Esophagus squamous epithelium (tissue), 5 donors: ENCODE measurements at regions not wholly inside any gene's neighbourhood (a gene's known extent, or its start where the extent isn't known, plus 50 kb on each side); places are given as distances from the start of the nearest gene placed in this dataset.

Source experiments
- DNase-seq: peaks from one replicate; lab custom pipeline; 2025; lab: John Stamatoyannopoulos, UW
- H3K27ac ChIP-seq, 4 donors: fragments of 200-600 bp; sonication (generic); one replicate each; pipeline ENCODE4 v1.5.1; 2016 to 2019; ENCODE audit warnings: mild to moderate bottlenecking in 1 of 4
- H3K27me3 ChIP-seq, 4 donors: fragments of 200-600 bp; sonication (generic); 1 replicate in 3 of 4; 2 replicates in 1 of 4; pipeline versions ENCODE4 v1.5.1 to v1.6.0; 2017 to 2021; ENCODE audit warnings: antibody characterized with exemption in 1 of 4
- H3K36me3 ChIP-seq, 3 donors: fragments of 200-600 bp; sonication (generic); one replicate each; pipeline ENCODE4 v1.5.1; 2016 to 2019
- H3K4me1 ChIP-seq, 3 donors: fragments of 200-600 bp; sonication (generic); one replicate each; pipeline ENCODE4 v1.5.1; 2017 to 2019
- H3K4me3 ChIP-seq, 4 donors: fragments of 200-600 bp; sonication (generic); 1 replicate in 3 of 4; 2 replicates in 1 of 4; pipeline ENCODE4 v1.5.1; 2016 to 2019; ENCODE audit warnings: mild to moderate bottlenecking in 2 of 4, moderate library complexity in 1 of 4
- H3K9me3 ChIP-seq, 3 donors: fragments of 200-600 bp; sonication (generic); one replicate each; pipeline ENCODE4 v1.5.1; 2016 to 2019
- CTCF ChIP-seq, 6 experiments: fragments of 450-650 bp in 4 of 6; fragments of 200-600 bp in 2 of 6; sonication (generic) in 2 of 6; IDR thresholded peaks; one replicate each; pipeline ENCODE4 v1.5.1; 2016 to 2019; ENCODE audit warnings: antibody characterized with exemption in 6 of 6, mild to moderate bottlenecking in 4 of 6, moderate library complexity in 4 of 6
- POLR2A ChIP-seq, 4 donors: fragments of 450-650 bp; IDR thresholded peaks; one replicate each; pipeline ENCODE4 v1.6.1; 2017; ENCODE audit warnings: antibody characterized with exemption in 4 of 4, mild to moderate bottlenecking in 4 of 4, moderate library complexity in 3 of 4
- WGBS, 2 donors: methylation state at CpG; one replicate each; pipeline ENCODE4 v1.1.5; 2018; 5-methylcytosine and 5-hydroxymethylcytosine counted together
- intact Hi-C: fragments of 100-400 bp; cut with DNase I; formaldehyde crosslinking; loops from one replicate; pipeline ENCODE4 v1.15.0; 2022
- donor health status: DM: yes; HTN: yes; CAD: no.

DNA sequence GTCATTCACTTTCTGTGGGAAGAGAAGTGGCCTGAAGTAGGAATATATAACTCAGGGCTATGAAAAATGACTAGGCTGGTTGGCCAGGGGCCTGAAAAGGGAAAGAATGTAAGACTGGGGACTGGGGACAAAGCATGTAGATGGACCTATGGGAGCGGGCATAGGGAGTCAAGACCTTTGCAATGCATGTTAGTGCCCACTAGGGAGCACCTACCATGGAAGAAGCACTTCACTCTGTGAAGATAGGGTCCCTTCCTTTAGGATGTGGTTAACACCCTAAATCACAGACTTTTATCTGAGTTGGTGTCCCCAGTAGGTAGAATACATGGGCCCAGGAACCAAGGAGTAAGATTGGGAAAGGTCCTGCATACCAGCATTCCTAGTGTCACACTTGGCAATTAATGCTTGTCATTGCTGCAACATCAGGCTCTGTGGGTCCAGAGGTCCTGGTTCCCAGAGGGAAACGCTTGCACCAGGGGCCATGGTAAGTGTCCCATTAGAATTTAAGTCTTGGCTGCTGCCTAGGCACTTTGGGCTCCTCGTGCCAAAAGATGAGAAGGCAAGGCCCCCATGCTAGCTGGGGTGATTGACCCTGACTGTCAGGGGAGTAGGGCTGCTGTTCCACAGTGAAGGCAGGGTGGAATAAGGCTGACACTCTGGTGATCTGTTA is 79.6 kb downstream of the CRYGS start:
- no peak for TF ChIP-seq POLR2A (IDR thresholded peaks at IDR 0.05)
- no peak for TF ChIP-seq CTCF (IDR thresholded peaks at IDR 0.05)
- intact Hi-C loops, result no loop called here
- no peak for DNase-seq
- H3K27ac ChIP-seq, result no peak overlapping the region
- peaks cover 0 to 2% (median 0%) of the 10 kb centered on the region in 3 donors for H3K4me1 ChIP-seq
- H3K36me3 ChIP-seq, result no peaks in the 10 kb centered on the region
- H3K27me3 ChIP-seq, result peaks cover 0 to 79% (median 0%) of the 10 kb centered on the region in 4 donors
- no peaks in the 10 kb centered on the region for H3K9me3 ChIP-seq
- 81 to 96% methylated on average over 2 to 3 of the region's 3 CpGs for WGBS, 2 donors
- H3K4me3 ChIP-seq, result no peak overlapping the region

DNA sequence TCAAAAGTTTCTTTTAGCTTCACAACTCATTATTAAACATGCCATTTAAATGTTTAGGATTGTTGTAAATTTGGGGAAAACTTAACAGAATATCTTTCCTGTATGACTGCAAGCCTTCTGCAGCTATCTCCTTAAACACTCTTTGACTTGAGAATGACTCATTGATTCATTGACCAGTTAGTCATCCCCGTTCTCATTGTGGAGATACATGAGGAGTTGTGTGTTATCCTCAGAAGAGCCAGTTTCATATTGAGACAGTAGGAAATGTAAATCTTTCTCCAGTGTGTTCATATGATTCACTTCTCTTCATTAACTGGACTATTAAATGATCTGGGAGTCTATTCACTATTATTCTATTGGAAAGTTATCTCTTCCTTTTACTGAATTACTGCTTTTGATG is 83.0 kb downstream of the CRYGS start:
- TF ChIP-seq POLR2A (IDR thresholded peaks at IDR 0.05), result no peak
- TF ChIP-seq CTCF (IDR thresholded peaks at IDR 0.05), result no peak
- 33 to 46% methylated on average over 1 of the region's 1 CpG for WGBS, 2 donors

GRCh38 chr3:186459108-186459467 is 85.1 kb downstream of the CRYGS start:
- Histone ChIP-seq H3K4me3 (no peak overlapping the region), H3K36me3 (no peaks in the 10 kb centered on the region), H3K27ac (no peak overlapping the region), H3K4me1 (peaks cover 0 to 17% (median 4%) of the 10 kb centered on the region in 3 donors), H3K27me3 (peaks cover 0 to 83% (median 1%) of the 10 kb centered on the region in 4 donors), H3K9me3 (no peaks in the 10 kb centered on the region)
- TF ChIP-seq CTCF (IDR thresholded peaks at IDR 0.05), result no peak
- TF ChIP-seq POLR2A (IDR thresholded peaks at IDR 0.05), result no peak
- DNase-seq, result no peak
- intact Hi-C loops, result no loop called here
- 46 to 67% methylated on average over 2 of the region's 2 CpGs for WGBS, 2 donors

More for the DNA sequence above, 83.0 kb downstream of the CRYGS start:
- intact Hi-C loops, result no loop called here
- no peak for DNase-seq
- Histone ChIP-seq H3K4me1 (peaks cover 0 to 17% (median 4%) of the 10 kb centered on the region in 3 donors), H3K9me3 (no peaks in the 10 kb centered on the region), H3K4me3 (no peak overlapping the region), H3K36me3 (no peaks in the 10 kb centered on the region), H3K27me3 (peaks cover 0 to 82% (median 1%) of the 10 kb centered on the region in 4 donors), H3K27ac (no peak overlapping the region)

DNA sequence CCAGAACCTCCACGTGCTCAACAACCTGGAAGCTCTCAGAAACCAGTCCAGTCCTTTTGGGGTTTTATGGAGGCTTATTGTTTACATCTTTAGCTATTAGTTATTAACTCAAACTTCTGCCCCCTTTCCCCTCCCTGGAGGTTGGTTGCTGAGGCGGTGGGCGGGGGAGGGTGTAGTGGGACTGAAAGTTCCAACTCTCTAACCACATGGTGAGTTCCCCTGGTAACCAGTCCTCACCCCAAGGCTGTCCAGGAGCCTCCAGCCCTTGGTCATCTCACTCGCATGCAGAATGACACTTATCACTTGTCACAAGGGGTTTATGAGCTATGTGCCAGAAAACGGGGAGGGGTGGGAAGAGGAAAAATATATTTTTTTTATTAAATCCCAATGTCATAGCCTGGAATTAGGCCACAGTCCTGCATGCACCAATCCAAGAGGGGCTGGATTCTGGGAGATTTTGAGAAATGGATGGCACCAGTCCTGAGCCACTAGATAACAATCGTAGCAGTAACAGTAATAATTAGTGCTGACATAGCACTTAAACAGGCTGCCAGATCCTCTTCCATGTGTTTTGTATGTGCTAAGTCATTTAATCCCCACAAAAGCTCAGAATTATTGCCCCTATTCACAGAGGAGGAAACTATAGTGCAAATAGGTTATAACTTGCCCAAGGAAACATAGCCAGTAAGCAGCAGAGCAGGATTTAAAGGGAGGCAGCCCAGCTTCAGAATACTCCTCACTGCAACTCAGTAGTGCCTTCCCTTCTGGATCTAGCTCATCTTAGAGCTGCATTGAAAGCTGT is 85.7 kb downstream of the CRYGS start:
- Histone ChIP-seq H3K9me3 (no peaks in the 10 kb centered on the region), H3K36me3 (no peaks in the 10 kb centered on the region), H3K4me3 (no peak overlapping the region), H3K27me3 (peaks cover 0 to 83% (median 1%) of the 10 kb centered on the region in 4 donors), H3K4me1 (peaks cover 0 to 17% (median 4%) of the 10 kb centered on the region in 3 donors), H3K27ac (no peak overlapping the region)
- DNase-seq, result no peak
- TF ChIP-seq CTCF (IDR thresholded peaks at IDR 0.05) (no peak), POLR2A (IDR thresholded peaks at IDR 0.05) (no peak)
- intact Hi-C loops, result no loop called here
- 53 to 58% methylated on average over 6 of the region's 6 CpGs for WGBS, 2 donors

GRCh38 chr3:186457236-186457635 is 86.9 kb downstream of the CRYGS start:
- intact Hi-C loops, result no loop called here
- no peak for DNase-seq

More at GRCh38 chr3:186457236-186457635, 86.9 kb downstream of the CRYGS start:
- peaks cover 0 to 17% (median 4%) of the 10 kb centered on the region in 3 donors for H3K4me1 ChIP-seq
- WGBS, 2 donors, result 79 to 89% methylated on average over 5 of the region's 5 CpGs
- peaks cover 0 to 78% (median 1%) of the 10 kb centered on the region in 4 donors for H3K27me3 ChIP-seq
- no peak overlapping the region for H3K4me3 ChIP-seq
- no peak overlapping the region for H3K27ac ChIP-seq
- H3K36me3 ChIP-seq, result no peaks in the 10 kb centered on the region
- H3K9me3 ChIP-seq, result no peaks in the 10 kb centered on the region
- TF ChIP-seq POLR2A (IDR thresholded peaks at IDR 0.05) (no peak), CTCF (IDR thresholded peaks at IDR 0.05) (no peak)
